ENCODE measurements at regions not wholly inside any gene's neighbourhood (a gene's known extent, or its start where the extent isn't known, plus 50 kb on each side); places are given as distances from the start of the nearest gene placed in this dataset.

DNA sequence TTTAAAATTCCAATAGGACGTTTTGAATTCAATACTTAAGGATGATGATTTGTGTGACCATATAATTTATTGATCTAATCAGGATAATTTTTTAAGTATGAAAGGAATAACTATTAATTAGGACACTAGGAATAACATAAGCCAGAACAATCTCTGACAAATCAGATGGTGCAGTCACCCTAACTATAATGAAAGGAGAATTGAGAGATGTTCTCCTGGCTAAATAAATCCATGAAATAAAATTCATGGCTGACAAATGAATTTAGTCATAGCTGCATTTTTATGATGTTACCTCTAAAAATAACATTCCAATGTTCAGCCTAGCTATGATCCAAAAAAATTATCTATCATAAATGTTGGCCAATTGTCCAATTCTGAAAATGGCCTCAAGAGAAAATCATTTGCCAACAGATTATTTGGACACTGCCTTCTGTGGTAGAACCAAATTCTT lies 190.6 kb upstream of the NEIL3 start:
- DNase-seq: no peak

- no peak for DNase-seq
These were observed 190.0 kb upstream of the NEIL3 start for GRCh38 chr4:177119691-177120090.

DNA sequence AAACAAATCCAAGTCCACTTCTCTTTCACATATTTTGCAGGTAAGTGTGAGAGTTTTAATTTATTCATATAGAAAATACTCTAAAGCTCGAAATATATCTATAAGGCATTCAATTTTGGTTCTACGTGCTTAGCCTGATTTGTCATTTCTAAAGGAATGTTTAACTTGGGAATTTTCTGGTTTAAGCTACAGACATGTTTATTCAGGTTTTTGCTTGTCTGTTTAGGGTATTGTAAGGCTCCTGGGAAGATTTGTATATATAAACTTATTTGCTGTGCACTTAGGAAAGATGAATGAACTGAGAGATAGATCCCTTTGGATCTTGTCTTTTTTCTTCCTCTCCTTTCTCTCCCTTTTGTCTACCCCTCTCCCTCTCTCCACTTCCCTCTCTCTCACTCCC lies 185.9 kb upstream of the NEIL3 start:
- DNase-seq: no peak

- no peak for DNase-seq
These were observed 185.2 kb upstream of the NEIL3 start for GRCh38 chr4:177124349-177125064.

DNA sequence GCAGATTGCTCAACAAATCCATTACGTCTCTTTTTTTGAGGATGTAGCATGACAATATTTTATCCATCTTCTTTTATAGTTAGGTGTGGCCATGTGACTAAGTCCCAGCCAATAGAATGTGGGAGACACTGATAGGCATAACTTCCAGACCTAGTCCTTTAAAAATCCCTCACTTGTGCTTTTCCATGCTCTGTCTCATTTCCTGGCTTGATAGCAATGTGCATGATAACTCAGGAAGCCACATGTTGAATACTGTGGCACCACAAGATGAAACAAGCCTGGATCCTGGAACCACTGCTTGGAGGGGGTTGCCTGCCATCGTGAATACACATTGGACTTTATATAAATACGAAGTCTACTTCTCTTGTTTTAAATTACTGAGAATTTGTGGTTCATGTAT lies 184.0 kb upstream of the NEIL3 start:
- DNase-seq: no peak

- no peak for DNase-seq
These were observed 182.0 kb upstream of the NEIL3 start for GRCh38 chr4:177127658-177128057.

DNA sequence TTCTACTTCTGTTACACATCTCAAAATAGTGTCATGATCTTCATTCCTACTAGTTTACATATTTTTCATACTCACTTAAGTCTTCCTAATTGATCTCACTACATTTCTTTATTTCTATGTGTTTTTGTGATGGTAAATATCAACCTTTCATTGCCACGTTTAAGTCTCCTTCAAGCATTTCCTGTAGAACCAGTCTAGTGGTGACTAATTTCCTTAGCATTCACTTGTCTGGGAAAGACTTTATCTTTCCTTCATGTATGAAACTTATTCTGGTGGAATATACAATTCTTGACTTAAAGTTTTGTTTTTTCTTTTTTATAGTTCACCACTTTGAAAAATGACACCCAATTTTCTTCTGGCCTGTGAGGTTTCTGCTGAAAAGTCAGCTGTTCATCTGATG lies 181.4 kb upstream of the NEIL3 start:
- DNase-seq: no peak

DNA sequence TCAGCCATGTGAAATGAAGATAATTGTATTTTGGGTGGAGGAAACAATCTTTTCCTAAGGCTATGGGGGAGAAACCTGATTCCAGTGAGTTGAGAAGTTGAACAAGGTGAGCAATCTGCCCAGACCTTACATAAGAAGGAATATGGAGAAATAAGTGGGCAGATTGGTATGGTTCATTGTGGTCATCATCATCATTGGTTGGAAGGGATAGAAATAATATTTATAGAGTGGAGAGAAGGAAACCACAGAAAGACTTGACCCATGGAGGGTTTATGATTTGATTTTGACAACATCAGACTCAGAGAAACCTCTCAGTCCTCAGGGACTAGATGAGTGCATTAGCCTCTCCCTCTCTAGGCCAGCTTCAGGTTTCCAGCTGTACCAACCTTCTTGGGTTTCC lies 177.9 kb upstream of the NEIL3 start:
- DNase-seq: no peak

DNA sequence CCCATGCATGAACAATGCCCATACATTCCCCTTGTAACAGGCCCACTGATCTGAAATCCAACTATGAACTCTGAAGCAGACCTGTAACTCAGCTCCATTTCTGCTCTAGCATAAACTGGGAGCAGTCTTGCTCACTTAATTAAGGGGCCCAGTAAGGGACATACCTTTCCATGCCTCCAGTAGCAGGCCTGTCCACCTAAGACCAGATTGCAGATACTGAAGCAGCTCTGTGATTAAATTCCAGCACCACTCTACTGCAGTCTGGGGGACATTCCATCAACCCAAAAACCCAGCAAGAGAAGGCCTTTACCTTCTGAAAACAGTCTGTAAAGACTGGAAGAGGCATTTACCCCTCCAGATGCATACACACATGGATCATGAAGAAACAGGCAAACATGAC lies 162.0 kb upstream of the NEIL3 start:
- no peak for DNase-seq

DNA sequence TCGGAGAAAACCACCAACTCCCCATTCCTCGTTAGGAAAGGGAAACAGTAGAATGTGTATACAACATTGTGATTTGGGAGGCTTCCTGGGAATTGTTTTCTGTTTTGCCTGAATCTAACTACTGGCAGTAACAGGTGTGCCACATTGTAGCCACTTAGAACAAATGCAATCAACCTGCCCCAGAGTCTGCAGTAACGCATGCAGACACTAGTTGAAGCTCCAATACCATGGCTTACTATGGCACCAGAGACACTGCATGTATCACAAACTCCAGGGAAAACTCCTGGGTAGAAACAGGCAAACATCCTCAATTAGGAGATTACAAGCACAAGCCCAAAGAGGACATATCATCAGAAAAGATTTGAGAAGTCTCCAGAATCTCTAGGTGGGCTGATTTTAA lies 154.2 kb upstream of the NEIL3 start:
- DNase-seq: no peak

- no peak for DNase-seq
These were observed 150.1 kb upstream of the NEIL3 start for GRCh38 chr4:177159600-177159999.

GRCh38 chr4:177161781-177162180 lies 147.9 kb upstream of the NEIL3 start:
- DNase-seq: no peak

DNA sequence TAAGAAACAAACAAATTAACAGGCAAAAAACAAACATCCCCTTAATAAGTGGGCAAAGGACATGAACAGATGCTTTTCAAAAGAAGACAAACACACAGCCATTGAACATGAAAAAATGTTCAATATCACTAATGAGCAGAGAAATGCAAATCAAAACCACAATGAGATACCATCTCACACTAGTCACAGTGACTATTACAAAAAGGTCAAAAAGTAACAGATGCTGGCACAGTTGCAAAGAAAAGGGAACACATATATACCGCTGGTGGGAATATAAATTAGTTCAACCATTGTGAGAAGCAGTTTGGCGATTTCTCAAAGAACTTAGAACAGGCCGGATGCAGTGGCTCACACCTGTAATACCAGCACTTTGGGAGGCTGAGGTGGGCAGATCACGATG lies 146.1 kb upstream of the NEIL3 start:
- DNase-seq: no peak

- DNase-seq: no peak
These were observed 138.1 kb upstream of the NEIL3 start for GRCh38 chr4:177171588-177171987.

DNA sequence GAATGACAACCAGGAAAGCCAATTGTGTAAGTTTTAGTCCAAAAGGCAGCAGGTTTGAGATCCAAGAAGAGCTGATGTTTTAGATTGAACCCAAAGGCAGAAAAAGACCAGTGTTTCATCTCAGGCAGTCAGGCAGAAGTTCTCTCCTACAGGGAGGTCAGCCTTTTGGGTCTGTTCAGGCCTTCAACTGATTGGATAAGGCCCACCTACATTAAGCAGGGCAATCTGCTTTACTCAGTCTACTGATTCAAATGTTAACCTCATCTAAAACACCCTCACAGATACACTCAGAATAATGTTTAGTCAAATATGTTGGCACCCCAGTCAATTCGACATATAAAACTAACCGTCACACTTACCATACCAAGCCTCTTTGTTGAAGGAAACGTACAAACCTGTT lies 134.2 kb upstream of the NEIL3 start:
- no peak for DNase-seq

GRCh38 chr4:177177541-177178081 lies 132.1 kb upstream of the NEIL3 start:
- DNase-seq: no peak

DNA sequence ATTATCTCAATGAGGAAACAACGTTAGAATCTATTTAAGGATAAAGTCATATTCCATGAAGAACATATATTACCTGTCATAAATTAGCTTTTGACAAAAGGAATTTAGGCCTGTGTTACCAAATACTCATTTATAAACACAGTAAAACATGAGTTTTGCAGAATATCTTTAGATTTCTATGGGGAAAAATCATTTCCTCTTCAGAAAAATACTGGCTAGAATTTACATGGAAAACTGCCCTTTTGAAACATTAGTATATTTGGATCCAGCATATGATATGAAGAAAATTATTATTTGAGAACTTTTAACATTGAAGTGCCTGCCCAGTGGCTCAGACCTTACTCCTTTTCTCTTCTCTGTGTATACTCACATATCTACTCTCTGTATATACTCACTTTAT lies 131.4 kb upstream of the NEIL3 start:
- no peak for DNase-seq

GRCh38 chr4:177182166-177182565 lies 127.5 kb upstream of the NEIL3 start:
- DNase-seq: no peak

- DNase-seq: no peak
These were observed 126.9 kb upstream of the NEIL3 start for GRCh38 chr4:177182728-177183127.

DNA sequence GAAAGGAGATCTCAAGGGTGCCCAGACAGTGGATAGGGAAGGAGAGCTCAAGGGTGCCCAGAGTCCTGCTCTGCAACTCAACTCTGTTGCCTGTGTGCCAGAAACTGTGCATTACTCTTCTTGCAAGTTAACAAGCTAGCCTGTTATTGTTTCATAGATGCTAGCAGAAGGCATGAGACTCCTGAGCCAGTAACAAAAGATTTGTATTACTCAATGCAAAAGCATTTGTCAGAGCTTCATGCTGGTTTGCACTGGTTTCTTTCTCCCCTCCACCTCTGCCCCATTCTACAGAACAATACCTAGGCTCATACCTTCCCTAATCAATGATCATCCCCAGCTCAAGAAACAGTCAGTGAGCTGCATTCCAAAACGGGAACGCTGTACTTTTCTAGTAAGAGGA lies 124.5 kb upstream of the NEIL3 start:
- DNase-seq: no peak

GRCh38 chr4:177185579-177185978 lies 124.1 kb upstream of the NEIL3 start:
- DNase-seq: no peak

GRCh38 chr4:177187371-177187770 lies 122.3 kb upstream of the NEIL3 start:
- DNase-seq: no peak

DNA sequence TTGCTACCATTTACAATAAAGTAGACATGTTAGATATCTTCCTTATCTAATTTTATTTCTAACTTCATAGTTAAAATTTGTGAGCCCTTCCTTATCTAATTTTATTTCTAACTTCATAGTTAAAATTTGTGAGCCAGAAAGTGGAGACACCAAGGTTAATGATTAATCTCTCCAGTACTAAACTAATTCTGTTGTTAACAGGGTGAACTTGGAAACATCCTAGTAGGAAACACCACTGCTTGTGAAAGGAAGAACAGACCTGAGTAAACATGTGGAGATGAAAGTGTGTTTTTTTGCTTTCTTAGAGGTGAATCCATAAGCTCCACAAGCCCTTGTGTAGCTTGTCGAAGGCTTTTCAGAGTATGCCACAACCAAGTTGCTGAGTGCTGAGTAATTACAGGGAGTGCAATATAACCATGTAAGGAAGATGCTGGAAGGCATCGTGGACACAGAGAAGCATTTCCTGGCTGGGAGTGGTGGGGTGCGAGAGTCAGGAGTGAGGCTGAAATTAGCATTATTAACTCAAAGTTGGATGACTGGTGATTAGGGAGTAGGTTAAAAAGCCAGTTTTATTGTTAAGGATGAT lies 118.6 kb upstream of the NEIL3 start:
- no peak for DNase-seq

DNA sequence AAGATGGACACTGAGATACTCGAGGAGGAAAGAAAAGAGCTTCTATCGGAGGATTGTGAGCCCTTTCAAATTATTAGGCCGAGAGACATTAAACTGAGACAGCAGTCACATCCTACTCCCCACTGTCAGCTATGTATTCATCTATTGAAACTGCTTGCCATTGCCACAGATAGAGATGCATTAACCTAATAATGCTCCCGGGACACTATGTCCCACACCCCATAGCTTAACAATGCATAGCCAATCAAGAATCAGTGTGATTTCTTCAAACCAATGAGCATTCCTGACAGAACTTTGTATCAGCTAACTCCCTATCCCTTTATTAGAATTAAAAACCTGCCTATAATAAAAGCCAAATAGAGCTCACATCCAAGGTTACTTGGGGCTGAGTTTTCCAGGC lies 118.1 kb upstream of the NEIL3 start:
- DNase-seq: no peak

DNA sequence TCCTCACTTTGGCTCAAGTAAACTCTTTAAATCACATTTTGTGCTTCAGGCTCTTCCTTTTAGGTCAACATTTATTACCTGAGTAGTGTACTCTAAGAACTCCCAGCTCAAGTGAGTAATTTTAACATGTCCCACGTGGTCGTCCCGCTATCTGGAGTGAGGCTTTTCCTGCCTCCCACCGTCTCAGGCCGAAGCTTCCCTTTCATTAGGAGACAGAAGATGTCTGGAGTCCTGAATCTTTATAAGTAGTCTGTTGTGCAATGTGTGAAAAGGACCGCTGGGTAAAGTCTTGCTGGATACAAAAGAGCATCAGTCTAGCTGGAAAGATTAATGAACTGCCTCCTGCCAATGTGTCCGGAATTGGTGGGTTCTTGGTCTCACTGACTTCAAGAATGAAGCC lies 117.7 kb upstream of the NEIL3 start:
- DNase-seq: no peak
